ENCODE measurements at regions not wholly inside any gene's neighbourhood (a gene's known extent, or its start where the extent isn't known, plus 50 kb on each side); places are given as distances from the start of the nearest gene placed in this dataset.
A peak's percentile ranks its signal among the peaks of the same experiment; 100 is the strongest.

- no peak for DNase-seq (ENCODE audit: low read depth, low spot score)
- no peak for TF ChIP-seq YY1 (IDR thresholded peaks at IDR 0.05; ENCODE audit: insufficient read depth, insufficient read length)
- TF ChIP-seq SUZ12 (IDR thresholded peaks at IDR 0.05; ENCODE audit: extremely low read depth, insufficient read depth, insufficient read length) = no peak
- no peak for TF ChIP-seq ZNF274 (IDR thresholded peaks at IDR 0.05; ENCODE audit: low read depth, low read length)
- no peak overlapping the region for H3K4me3 ChIP-seq (ENCODE audit: insufficient read length, low read depth)
- no peaks in the 10 kb centered on the region for H3K4me1 ChIP-seq (ENCODE audit: insufficient read depth, insufficient read length)
- H3K27me3 ChIP-seq (ENCODE audit: insufficient read depth, insufficient read length) = no peaks in the 10 kb centered on the region
- H3K9me3 ChIP-seq (ENCODE audit: insufficient read depth, low read length) = no peaks in the 10 kb centered on the region
- H3K9ac ChIP-seq (ENCODE audit: insufficient read length, low read depth) = no peak overlapping the region
- no peaks in the 10 kb centered on the region for H3K36me3 ChIP-seq (ENCODE audit: insufficient read depth, insufficient read length, low read length)
Measured at GRCh38 chr6:99779631-99780555, 173.3 kb downstream of the PRDM13 start.

DNA sequence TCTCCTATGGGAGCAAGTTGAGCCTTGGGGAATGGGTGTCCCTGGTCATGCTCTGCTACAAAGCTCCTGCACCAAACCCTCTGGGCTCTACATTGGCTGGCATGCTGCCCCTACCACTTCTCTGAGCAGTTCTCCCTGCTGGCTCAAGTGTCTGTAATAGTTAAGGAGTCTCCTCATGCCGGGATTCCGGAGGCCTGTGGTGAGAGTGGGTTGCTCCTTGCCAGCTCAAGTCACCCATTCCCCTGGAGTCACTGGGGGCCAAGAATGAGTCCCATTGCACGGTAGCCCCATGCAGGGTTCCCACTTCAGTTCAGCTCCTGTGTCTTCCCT lies 173.9 kb downstream of the PRDM13 start:
- H3K36me3 ChIP-seq (ENCODE audit: insufficient read depth, insufficient read length, low read length) = no peaks in the 10 kb centered on the region
- no peak overlapping the region for H3K4me3 ChIP-seq (ENCODE audit: insufficient read length, low read depth)
- H3K9me3 ChIP-seq (ENCODE audit: insufficient read depth, low read length) = no peaks in the 10 kb centered on the region
- DNase-seq (ENCODE audit: low read depth, low spot score) = no peak
- no peak overlapping the region for H3K9ac ChIP-seq (ENCODE audit: insufficient read length, low read depth)
- TF ChIP-seq YY1 (IDR thresholded peaks at IDR 0.05; ENCODE audit: insufficient read depth, insufficient read length) = no peak
- TF ChIP-seq ZNF274 (IDR thresholded peaks at IDR 0.05; ENCODE audit: low read depth, low read length) = no peak
- TF ChIP-seq SUZ12 (IDR thresholded peaks at IDR 0.05; ENCODE audit: extremely low read depth, insufficient read depth, insufficient read length) = no peak
- H3K4me1 ChIP-seq (ENCODE audit: insufficient read depth, insufficient read length) = no peaks in the 10 kb centered on the region
- no peaks in the 10 kb centered on the region for H3K27me3 ChIP-seq (ENCODE audit: insufficient read depth, insufficient read length)

DNA sequence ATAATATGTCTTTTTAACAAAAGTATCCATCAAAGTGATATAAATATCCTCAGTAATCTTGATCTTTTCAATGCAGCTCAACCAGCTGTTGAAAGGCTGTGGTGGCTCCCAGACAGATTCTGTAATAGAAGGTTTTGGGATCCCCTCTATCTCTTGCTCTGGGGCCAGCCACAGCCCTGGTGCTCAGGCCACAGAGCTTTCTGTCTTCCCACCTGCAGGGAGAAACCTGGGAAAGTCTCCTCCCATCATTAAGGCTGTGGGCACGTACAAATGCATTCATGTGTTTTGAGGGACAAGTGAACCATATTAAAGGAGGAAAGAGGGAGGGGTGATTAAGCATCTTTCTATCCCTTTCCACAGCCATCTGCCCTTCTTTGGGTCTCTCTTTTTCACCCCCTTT lies 183.1 kb downstream of the PRDM13 start:
- DNase-seq (ENCODE audit: low read depth, low spot score) = no peak
- no peak overlapping the region for H3K9ac ChIP-seq (ENCODE audit: insufficient read length, low read depth)
- H3K36me3 ChIP-seq (ENCODE audit: insufficient read depth, insufficient read length, low read length) = no peaks in the 10 kb centered on the region
- H3K4me1 ChIP-seq (ENCODE audit: insufficient read depth, insufficient read length) = no peaks in the 10 kb centered on the region
- H3K27me3 ChIP-seq (ENCODE audit: insufficient read depth, insufficient read length) = no peaks in the 10 kb centered on the region
- TF ChIP-seq ZNF274 (IDR thresholded peaks at IDR 0.05; ENCODE audit: low read depth, low read length) = no peak
- no peaks in the 10 kb centered on the region for H3K9me3 ChIP-seq (ENCODE audit: insufficient read depth, low read length)
- no peak overlapping the region for H3K4me3 ChIP-seq (ENCODE audit: insufficient read length, low read depth)

DNA sequence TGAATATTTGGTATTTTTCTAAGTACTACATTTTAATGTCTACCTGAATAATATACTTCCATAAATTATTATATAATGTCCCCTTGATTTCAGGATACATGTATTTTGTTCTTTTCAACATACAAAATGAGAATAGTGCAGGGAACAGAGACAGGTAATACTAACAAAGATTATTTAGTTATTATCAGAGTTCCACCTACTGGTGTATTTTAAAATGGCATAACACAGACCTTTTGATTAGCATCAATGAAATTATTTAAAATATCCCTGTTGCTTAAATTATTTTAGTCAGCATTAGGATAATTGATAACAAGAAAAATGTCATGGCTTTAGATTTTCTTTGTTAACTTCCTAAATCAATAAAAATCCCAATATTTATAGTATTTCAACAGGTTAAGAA lies 184.0 kb downstream of the PRDM13 start:
- H3K4me3 ChIP-seq (ENCODE audit: insufficient read length, low read depth) = no peak overlapping the region
- TF ChIP-seq SUZ12 (IDR thresholded peaks at IDR 0.05; ENCODE audit: extremely low read depth, insufficient read depth, insufficient read length) (no peak), ZNF274 (IDR thresholded peaks at IDR 0.05; ENCODE audit: low read depth, low read length) (no peak), YY1 (IDR thresholded peaks at IDR 0.05; ENCODE audit: insufficient read depth, insufficient read length) (no peak)
- H3K27me3 ChIP-seq (ENCODE audit: insufficient read depth, insufficient read length) = no peaks in the 10 kb centered on the region
- no peaks in the 10 kb centered on the region for H3K4me1 ChIP-seq (ENCODE audit: insufficient read depth, insufficient read length)
- H3K9ac ChIP-seq (ENCODE audit: insufficient read length, low read depth) = no peak overlapping the region
- no peak for DNase-seq (ENCODE audit: low read depth, low spot score)
- H3K9me3 ChIP-seq (ENCODE audit: insufficient read depth, low read length) = no peaks in the 10 kb centered on the region
- no peaks in the 10 kb centered on the region for H3K36me3 ChIP-seq (ENCODE audit: insufficient read depth, insufficient read length, low read length)

GRCh38 chr6:99801805-99802204 lies 192.2 kb downstream of the MCHR2 start:
- Histone ChIP-seq H3K9ac (ENCODE audit: insufficient read length, low read depth) (no peak overlapping the region), H3K36me3 (ENCODE audit: insufficient read depth, insufficient read length, low read length) (no peaks in the 10 kb centered on the region), H3K4me3 (ENCODE audit: insufficient read length, low read depth) (no peak overlapping the region), H3K27me3 (ENCODE audit: insufficient read depth, insufficient read length) (no peaks in the 10 kb centered on the region), H3K4me1 (ENCODE audit: insufficient read depth, insufficient read length) (no peaks in the 10 kb centered on the region), H3K9me3 (ENCODE audit: insufficient read depth, low read length) (no peaks in the 10 kb centered on the region)
- TF ChIP-seq YY1 (IDR thresholded peaks at IDR 0.05; ENCODE audit: insufficient read depth, insufficient read length) = no peak
- TF ChIP-seq SUZ12 (IDR thresholded peaks at IDR 0.05; ENCODE audit: extremely low read depth, insufficient read depth, insufficient read length) = no peak
- no peak for TF ChIP-seq ZNF274 (IDR thresholded peaks at IDR 0.05; ENCODE audit: low read depth, low read length)
- no peak for DNase-seq (ENCODE audit: low read depth, low spot score)

DNA sequence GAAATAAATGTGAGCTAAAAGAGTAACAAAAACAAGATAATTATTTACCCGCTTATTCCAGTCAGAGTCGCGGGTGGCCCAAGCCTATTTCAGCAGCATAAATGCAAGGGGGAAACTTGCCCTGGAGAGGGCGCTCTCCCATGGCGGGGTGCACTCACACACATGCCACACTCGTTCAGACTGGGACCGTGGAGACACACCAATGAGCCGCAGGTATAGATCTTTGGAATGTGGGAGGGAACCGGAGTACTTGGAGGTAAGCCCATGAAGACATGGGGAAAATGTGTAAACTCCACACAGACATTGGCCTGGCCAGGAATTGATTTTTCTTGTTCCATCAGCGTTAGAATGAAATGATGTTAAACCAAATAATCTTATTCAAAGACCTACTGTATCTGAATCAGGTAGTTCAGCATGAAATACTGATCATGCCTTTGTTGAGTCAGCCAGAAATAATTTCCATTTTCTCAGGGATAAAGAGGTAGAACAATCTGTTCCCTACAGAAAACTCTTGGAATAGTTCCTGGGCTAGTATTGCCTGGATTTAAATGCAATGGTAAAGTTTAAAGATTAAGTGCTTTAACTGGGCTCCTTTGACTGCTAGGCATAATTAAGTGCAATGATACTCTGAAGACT lies 191.5 kb downstream of the MCHR2 start:
- Histone ChIP-seq H3K9ac (ENCODE audit: insufficient read length, low read depth) (no peak overlapping the region), H3K27me3 (ENCODE audit: insufficient read depth, insufficient read length) (no peaks in the 10 kb centered on the region), H3K4me3 (ENCODE audit: insufficient read length, low read depth) (no peak overlapping the region), H3K36me3 (ENCODE audit: insufficient read depth, insufficient read length, low read length) (no peaks in the 10 kb centered on the region), H3K9me3 (ENCODE audit: insufficient read depth, low read length) (no peaks in the 10 kb centered on the region), H3K4me1 (ENCODE audit: insufficient read depth, insufficient read length) (no peaks in the 10 kb centered on the region)
- peak; percentile 23 for DNase-seq (ENCODE audit: low read depth, low spot score)
- no peak for TF ChIP-seq ZNF274 (IDR thresholded peaks at IDR 0.05; ENCODE audit: low read depth, low read length)
- no peak for TF ChIP-seq SUZ12 (IDR thresholded peaks at IDR 0.05; ENCODE audit: extremely low read depth, insufficient read depth, insufficient read length)
- no peak for TF ChIP-seq YY1 (IDR thresholded peaks at IDR 0.05; ENCODE audit: insufficient read depth, insufficient read length)

DNA sequence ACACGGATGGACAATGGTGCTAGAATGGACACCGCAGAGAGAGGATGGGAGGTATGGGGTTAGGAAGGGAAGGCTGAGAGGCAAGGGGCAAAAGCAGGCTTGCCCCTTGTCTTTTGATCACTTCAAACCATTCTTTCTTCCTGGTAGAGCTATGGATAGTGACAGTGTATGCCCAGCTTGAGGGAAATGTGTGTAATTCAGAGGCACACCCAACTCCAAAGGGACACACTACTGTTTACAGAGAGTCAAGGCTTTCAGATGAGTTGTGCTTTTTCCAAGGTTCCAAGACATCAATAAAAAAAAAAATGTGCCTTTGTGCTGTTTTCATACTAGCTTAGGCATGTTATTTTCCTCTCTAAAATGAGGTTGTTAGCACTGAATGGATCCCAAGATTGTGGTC lies 185.0 kb downstream of the MCHR2 start:
- TF ChIP-seq YY1 (IDR thresholded peaks at IDR 0.05; ENCODE audit: insufficient read depth, insufficient read length) (no peak), SUZ12 (IDR thresholded peaks at IDR 0.05; ENCODE audit: extremely low read depth, insufficient read depth, insufficient read length) (no peak), ZNF274 (IDR thresholded peaks at IDR 0.05; ENCODE audit: low read depth, low read length) (no peak)
- H3K9ac ChIP-seq (ENCODE audit: insufficient read length, low read depth) = no peak overlapping the region
- H3K4me1 ChIP-seq (ENCODE audit: insufficient read depth, insufficient read length) = no peaks in the 10 kb centered on the region
- no peak for DNase-seq (ENCODE audit: low read depth, low spot score)
- no peak overlapping the region for H3K4me3 ChIP-seq (ENCODE audit: insufficient read length, low read depth)
- no peaks in the 10 kb centered on the region for H3K27me3 ChIP-seq (ENCODE audit: insufficient read depth, insufficient read length)
- H3K36me3 ChIP-seq (ENCODE audit: insufficient read depth, insufficient read length, low read length) = no peaks in the 10 kb centered on the region
- H3K9me3 ChIP-seq (ENCODE audit: insufficient read depth, low read length) = no peaks in the 10 kb centered on the region
